ENCODE measurements at regions not wholly inside any gene's neighbourhood (a gene's known extent, or its start where the extent isn't known, plus 50 kb on each side); places are given as distances from the start of the nearest gene placed in this dataset.

DNA sequence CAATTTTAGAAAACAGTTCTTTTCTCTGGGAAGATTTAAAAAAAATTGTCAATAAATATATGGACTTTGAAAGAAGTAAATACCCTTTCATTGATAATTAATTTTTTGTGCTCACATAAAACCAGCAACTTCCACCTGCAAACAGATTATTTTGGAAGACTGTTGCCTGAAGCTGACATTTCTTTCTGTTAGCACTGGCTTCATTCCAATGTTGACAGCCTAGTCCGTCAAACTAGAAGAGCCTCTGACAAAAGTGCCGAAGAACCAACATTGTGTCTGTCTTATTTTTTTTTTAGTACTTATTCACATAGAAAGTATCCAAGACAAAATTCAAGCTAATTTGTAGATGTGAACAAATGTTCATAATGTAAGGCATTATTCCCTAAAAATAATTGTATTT lies 108.6 kb upstream of the TMEM161B start:
- no peak for TF ChIP-seq EZH2 (IDR thresholded peaks at IDR 0.05)
- TF ChIP-seq POLR2AphosphoS5 (IDR thresholded peaks at IDR 0.05; ENCODE audit: low read depth, low read length), result no peak
- TF ChIP-seq, protein P1, sequence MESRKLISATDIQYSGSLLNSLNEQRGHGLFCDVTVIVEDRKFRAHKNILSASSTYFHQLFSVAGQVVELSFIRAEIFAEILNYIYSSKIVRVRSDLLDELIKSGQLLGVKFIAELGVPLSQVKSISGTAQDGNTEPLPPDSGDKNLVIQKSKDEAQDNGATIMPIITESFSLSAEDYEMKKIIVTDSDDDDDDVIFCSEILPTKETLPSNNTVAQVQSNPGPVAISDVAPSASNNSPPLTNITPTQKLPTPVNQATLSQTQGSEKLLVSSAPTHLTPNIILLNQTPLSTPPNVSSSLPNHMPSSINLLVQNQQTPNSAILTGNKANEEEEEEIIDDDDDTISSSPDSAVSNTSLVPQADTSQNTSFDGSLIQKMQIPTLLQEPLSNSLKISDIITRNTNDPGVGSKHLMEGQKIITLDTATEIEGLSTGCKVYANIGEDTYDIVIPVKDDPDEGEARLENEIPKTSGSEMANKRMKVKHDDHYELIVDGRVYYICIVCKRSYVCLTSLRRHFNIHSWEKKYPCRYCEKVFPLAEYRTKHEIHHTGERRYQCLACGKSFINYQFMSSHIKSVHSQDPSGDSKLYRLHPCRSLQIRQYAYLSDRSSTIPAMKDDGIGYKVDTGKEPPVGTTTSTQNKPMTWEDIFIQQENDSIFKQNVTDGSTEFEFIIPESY (IDR thresholded peaks at IDR 0.05; ENCODE audit: extremely low read depth, insufficient replicate concordance, low read length), result no peak
- no peak for TF ChIP-seq EZH2phosphoT487 (IDR thresholded peaks at IDR 0.05; ENCODE audit: borderline replicate concordance)
- TF ChIP-seq, protein P2, sequence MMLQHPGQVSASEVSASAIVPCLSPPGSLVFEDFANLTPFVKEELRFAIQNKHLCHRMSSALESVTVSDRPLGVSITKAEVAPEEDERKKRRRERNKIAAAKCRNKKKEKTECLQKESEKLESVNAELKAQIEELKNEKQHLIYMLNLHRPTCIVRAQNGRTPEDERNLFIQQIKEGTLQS (IDR thresholded peaks at IDR 0.05), result no peak
- no peak for TF ChIP-seq ELF1 (IDR thresholded peaks at IDR 0.05; ENCODE audit: borderline replicate concordance, low read depth)
- no peak for TF ChIP-seq SIN3A (IDR thresholded peaks at IDR 0.05; ENCODE audit: low read depth)
- TF ChIP-seq SP1 (IDR thresholded peaks at IDR 0.05; ENCODE audit: low read depth), result no peak
- no peak for TF ChIP-seq FOSL1 (IDR thresholded peaks at IDR 0.05; ENCODE audit: low read depth)
- no peak for TF ChIP-seq SRF (IDR thresholded peaks at IDR 0.05; ENCODE audit: low read depth)
- no peak for TF ChIP-seq EGR1 (IDR thresholded peaks at IDR 0.05; ENCODE audit: low read depth)
- ATAC-seq, result no peak
- Histone ChIP-seq H3K79me2 (ENCODE audit: insufficient read depth, low read length) (no peaks in the 10 kb centered on the region), H3K4me3 (replicated peaks in 1 of 2; ENCODE audit: low read depth in 1 of 2, low read length in 2 of 2) (no peak overlapping the region), H3K27me3 (ENCODE audit: insufficient read depth, low read length) (no peaks in the 10 kb centered on the region), H3K4me2 (ENCODE audit: low read length) (peak overlapping the region; percentile 40; the same call in 1 of the 2 replicates), H4K20me1 (ENCODE audit: insufficient read depth) (no peaks in the 10 kb centered on the region), H3K4me1 (ENCODE audit: control insufficient read depth in 1 of 2, insufficient read depth in 2 of 2, low read length in 2 of 2) (peaks cover 2 to 12% of the 10 kb centered on the region in 2 experiments; a peak in 3 of 4 replicates), H3K9me2 (ENCODE audit: insufficient read depth) (no peaks in the 10 kb centered on the region), H3K9ac (ENCODE audit: low read length) (no peak overlapping the region), H3K27ac (ENCODE audit: low read depth, low read length) (no peak overlapping the region), H3K9me3 (ENCODE audit: control insufficient read depth in 1 of 2, insufficient read depth in 1 of 2, low read depth in 1 of 2, low read length in 2 of 2) (no peaks in the 10 kb centered on the region), H3K36me3 (ENCODE audit: control insufficient read depth in 1 of 2, insufficient read depth in 2 of 2, low read length in 2 of 2) (no peaks in the 10 kb centered on the region), H2AFZ (ENCODE audit: low read depth, low read length, poor library complexity, severe bottlenecking) (no peak overlapping the region)
- ChIA-PET RAD21 (ENCODE audit: low non-redundant PET in 1 of 2, low total read pairs in 2 of 2, uncharacterized antibody in 2 of 2, unreplicated experiment in 2 of 2) (no interaction called here), POLR2A (no interaction called here), CTCF (no interaction called here)
- BruUV-seq (replicated peaks), result no TSS peak
- intact Hi-C loops (cut with micrococcal nuclease), result no loop called here
- DNase-seq (ENCODE audit: low read depth, low spot score), result no peak
